ENCODE measurements at regions not wholly inside any gene's neighbourhood (a gene's known extent, or its start where the extent isn't known, plus 50 kb on each side); places are given as distances from the start of the nearest gene placed in this dataset.

DNA sequence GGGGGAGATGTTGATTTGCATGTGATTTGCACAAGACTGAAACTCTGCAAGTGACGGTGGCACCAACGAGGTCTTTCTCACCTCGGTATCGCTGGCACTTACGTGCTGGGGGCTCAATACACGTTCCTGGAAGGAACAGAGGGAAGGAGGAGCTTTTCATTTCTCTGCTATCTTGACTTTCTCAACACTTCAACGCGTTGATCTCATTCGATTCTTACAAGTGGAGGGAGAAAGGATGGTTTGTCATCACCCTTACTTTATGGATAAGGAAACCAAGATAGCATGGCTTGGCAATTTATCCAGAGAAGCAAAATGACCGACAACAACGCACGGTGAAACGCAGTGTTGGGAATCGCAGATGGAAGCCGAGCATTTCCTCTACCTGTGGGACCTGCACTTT lies 87.3 kb upstream of the RFLNA start:
- TF ChIP-seq CTCF (optimal IDR thresholded peaks at IDR 0.05 in 1 of 3, IDR thresholded peaks at IDR 0.05 in 1 of 3, conservative IDR thresholded peaks at IDR 0.05 in 1 of 3; ENCODE audit: extremely low read depth in 1 of 3, insufficient read depth in 2 of 3, low read length in 3 of 3) (no peak), EZH2 (IDR thresholded peaks at IDR 0.05; ENCODE audit: low read length) (no peak)

All from keratinocyte (primary cell).